Jurkat, Clone E6-1 (cell line): ENCODE measurements at regions not wholly inside any gene's neighbourhood (a gene's known extent, or its start where the extent isn't known, plus 50 kb on each side); places are given as distances from the start of the nearest gene placed in this dataset.
A peak's percentile ranks its signal among the peaks of the same experiment; 100 is the strongest.

ENCODE experiments used
- DNase-seq: peaks from one replicate; pipeline ENCODE4 v3.0.0-alpha.2; 2011; ENCODE audit warnings: low read depth, low spot score
- H3K4me3 ChIP-seq: 2 replicates; pipeline ENCODE4 v1.5.1; 2011; ENCODE audit warnings: mild to moderate bottlenecking, low read length, control low read depth, moderate library complexity

DNA sequence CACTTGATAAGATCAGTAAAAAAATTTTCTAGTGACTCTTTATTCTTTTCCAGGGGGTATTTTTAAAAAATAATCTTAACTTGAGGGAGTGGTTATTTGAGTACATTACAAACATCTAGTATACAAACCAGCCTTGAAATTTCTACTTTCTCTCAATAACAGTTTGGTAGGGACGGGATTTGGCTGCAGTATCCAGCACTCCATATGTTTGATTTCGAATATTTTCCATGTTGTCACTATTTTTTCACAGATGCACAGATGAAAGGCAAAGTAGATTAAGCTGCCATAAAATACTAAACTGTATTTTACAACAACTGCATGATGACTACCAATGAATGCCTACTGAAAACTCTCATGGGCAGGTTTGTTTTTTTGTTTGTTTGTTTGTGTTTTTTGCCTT is 225.0 kb downstream of the COX7B2 start:
- no peak for DNase-seq
- no peak overlapping the region for H3K4me3 ChIP-seq

GRCh38 chr4:46676364-46676763 is 232.7 kb downstream of the COX7B2 start:
- DNase-seq: no peak

DNA sequence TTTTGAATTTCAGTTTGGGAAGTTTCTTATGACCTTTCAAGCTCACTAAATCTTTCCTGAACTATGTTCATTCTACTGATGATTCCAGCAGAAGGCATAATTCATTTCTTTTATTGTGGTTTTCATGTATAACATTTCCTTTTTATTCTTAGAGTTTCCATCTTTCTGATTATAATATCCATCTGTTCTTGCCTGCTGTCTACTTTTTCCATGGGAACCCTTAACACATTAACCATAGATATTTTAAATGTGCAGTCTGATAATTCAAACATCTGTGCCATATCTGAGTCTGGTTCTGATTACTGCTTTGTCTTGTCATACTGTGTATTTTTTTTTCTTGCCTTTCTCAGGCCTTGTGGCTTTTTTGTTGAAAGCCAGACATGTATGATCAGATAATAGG is 234.7 kb downstream of the COX7B2 start:
- DNase-seq: no peak
- no peak overlapping the region for H3K4me3 ChIP-seq

More at GRCh38 chr4:46676364-46676763, 232.7 kb downstream of the COX7B2 start:
- no peak overlapping the region for H3K4me3 ChIP-seq

- DNase-seq: no peak
- H3K4me3 ChIP-seq: no peak overlapping the region
Observed at GRCh38 chr4:46667790-46668189, 241.3 kb downstream of the COX7B2 start.

- no peak for DNase-seq
- H3K4me3 ChIP-seq: no peak overlapping the region
Observed at GRCh38 chr4:46656071-46656470, 253.0 kb downstream of the COX7B2 start.

- no peak overlapping the region for H3K4me3 ChIP-seq
- no peak for DNase-seq
Observed at GRCh38 chr4:46653842-46654241, 255.2 kb downstream of the COX7B2 start.

DNA sequence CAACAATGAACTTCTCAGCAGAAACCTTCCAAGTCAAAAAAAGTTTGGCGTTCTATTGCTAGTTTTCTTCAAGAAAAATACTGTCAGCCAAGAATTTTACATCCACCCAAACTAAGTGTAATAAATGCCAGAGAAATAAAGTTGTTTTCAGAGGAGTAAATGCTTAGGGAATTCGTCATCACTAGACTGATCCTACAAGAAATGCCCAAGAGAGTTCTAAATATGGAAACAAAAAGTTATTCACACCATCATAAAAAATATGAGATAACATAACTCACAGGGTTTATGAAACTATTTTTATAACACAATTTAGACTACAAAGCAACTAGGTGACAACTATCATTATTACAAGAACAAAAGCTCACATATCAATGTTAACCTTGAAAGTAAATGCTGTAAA is 259.5 kb upstream of the GABRA2 start:
- DNase-seq: no peak
- H3K4me3 ChIP-seq: no peak overlapping the region

DNA sequence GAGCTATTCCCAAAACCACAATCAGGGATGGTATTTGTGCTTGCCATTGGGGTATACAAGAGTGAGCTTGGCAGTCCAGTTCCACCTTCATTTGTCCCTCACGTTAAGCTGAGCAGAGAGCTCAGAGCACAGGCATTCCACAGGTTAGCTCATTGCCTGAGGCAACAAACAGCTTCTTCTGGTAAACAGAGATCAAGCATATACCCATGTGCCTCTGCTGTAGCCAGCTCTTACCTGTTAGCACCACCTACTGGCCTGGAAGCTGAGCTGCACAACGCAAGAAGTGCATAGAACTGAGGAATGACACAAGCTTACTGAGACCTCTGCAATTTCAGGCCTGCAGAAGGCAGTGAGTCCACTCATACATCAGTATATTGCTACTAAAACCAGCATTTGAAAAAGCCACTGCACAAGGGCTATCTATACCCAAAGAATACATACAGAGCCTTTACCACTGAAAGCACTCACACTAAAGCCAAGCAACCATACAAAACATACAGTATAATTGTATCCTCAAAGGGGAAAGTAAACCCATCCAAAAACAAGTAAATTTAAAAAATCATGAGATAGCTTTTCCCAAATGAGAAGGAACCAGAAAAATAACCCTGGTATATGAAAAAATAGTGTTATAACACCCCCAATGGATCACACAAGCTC is 258.3 kb upstream of the GABRA2 start:
- H3K4me3 ChIP-seq: no peak overlapping the region
- DNase-seq: peak; percentile 47

GRCh38 chr4:46645126-46645525 is 255.2 kb upstream of the GABRA2 start:
- H3K4me3 ChIP-seq: no peak overlapping the region
- DNase-seq: no peak
